ENCODE measurements at regions not wholly inside any gene's neighbourhood (a gene's known extent, or its start where the extent isn't known, plus 50 kb on each side); places are given as distances from the start of the nearest gene placed in this dataset.

DNA sequence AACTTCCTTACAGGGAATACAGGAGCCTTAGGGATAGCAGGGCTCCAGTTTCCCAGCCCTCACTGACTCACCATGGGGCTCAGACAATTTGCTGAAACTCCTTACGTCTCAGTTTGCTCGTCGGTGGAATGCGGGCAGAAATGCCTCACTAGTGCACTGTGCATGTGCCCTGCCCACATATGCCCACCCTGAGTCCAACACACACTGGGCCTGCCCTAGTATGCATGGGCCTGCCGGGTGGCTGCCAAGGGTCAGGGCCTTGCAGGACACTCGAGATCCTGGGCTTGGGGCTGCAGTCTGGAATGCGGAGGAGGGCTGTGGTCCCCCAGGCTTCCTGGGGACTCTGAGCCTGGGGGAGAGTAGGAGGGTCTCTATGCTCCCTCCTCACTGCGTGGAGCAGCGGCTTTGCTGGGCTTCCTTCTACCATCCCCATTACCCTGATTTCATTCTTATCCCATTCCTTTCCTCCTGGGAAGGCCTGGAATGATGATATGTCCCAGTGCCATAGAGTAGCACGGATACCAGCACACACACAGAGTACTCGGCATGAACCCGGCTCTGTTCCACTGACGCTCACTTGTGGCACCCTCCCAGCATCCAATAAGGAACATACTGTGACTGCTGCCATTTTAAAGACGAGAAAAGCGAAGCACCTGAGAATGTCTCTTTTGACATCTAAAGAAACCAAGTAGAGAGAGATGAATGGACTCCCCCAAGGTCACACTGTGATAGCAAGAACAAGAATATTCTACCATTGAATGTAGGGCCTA lies 124.2 kb downstream of the ASB7 start:
- Histone ChIP-seq H3K9me3 (no peaks in the 10 kb centered on the region), H3K27ac (no peak overlapping the region), H3K4me1 (ENCODE audit: control insufficient read depth in 1 of 2, insufficient read depth in 1 of 2, low read depth in 1 of 2, low read length in 1 of 2) (no peaks in the 10 kb centered on the region), H3K27me3 (peaks cover 9% of the 10 kb centered on the region), H3K36me3 (no peaks in the 10 kb centered on the region), H3K4me3 (ENCODE audit: low read depth in 1 of 2, low read length in 1 of 2) (no peak overlapping the region)
- TF ChIP-seq, protein P1, sequence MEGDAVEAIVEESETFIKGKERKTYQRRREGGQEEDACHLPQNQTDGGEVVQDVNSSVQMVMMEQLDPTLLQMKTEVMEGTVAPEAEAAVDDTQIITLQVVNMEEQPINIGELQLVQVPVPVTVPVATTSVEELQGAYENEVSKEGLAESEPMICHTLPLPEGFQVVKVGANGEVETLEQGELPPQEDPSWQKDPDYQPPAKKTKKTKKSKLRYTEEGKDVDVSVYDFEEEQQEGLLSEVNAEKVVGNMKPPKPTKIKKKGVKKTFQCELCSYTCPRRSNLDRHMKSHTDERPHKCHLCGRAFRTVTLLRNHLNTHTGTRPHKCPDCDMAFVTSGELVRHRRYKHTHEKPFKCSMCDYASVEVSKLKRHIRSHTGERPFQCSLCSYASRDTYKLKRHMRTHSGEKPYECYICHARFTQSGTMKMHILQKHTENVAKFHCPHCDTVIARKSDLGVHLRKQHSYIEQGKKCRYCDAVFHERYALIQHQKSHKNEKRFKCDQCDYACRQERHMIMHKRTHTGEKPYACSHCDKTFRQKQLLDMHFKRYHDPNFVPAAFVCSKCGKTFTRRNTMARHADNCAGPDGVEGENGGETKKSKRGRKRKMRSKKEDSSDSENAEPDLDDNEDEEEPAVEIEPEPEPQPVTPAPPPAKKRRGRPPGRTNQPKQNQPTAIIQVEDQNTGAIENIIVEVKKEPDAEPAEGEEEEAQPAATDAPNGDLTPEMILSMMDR (IDR thresholded peaks at IDR 0.05) = no peak

DNA sequence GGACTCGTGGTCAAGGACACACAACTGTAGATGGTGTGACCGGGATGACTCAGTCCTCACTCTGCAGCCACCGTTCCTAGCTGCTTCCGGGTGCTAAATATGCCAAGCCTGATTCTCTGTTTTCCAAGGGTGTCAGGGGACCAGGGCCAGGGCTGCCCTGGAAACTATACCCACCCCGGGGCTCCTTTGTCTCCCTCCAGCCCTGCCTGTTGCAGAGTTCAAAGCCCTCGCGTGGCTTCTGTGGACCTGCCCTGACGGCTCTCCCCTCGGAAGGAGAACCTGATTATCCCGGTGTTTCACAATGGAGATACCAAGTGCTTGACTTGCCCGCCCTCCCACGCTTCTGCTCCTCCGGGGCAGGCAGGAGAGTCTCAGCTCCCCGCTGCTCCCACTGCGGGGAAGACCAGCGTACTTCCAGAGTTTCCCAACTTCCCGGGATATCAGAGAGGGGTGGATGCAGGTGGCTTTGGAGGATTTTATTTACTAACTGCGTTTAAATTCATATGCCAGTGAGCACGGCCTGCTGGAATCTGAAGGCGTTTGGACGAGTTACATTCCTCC lies 125.0 kb downstream of the ASB7 start:
- H3K27me3 ChIP-seq = peaks cover 4% of the 10 kb centered on the region
- no peak overlapping the region for H3K27ac ChIP-seq
- H3K36me3 ChIP-seq = no peaks in the 10 kb centered on the region
- H3K9me3 ChIP-seq = no peaks in the 10 kb centered on the region
- TF ChIP-seq, protein P1 (IDR thresholded peaks at IDR 0.05) = no peak
- no peak overlapping the region for H3K4me3 ChIP-seq (ENCODE audit: low read depth in 1 of 2, low read length in 1 of 2)
- H3K4me1 ChIP-seq (ENCODE audit: control insufficient read depth in 1 of 2, insufficient read depth in 1 of 2, low read depth in 1 of 2, low read length in 1 of 2) = no peaks in the 10 kb centered on the region

DNA sequence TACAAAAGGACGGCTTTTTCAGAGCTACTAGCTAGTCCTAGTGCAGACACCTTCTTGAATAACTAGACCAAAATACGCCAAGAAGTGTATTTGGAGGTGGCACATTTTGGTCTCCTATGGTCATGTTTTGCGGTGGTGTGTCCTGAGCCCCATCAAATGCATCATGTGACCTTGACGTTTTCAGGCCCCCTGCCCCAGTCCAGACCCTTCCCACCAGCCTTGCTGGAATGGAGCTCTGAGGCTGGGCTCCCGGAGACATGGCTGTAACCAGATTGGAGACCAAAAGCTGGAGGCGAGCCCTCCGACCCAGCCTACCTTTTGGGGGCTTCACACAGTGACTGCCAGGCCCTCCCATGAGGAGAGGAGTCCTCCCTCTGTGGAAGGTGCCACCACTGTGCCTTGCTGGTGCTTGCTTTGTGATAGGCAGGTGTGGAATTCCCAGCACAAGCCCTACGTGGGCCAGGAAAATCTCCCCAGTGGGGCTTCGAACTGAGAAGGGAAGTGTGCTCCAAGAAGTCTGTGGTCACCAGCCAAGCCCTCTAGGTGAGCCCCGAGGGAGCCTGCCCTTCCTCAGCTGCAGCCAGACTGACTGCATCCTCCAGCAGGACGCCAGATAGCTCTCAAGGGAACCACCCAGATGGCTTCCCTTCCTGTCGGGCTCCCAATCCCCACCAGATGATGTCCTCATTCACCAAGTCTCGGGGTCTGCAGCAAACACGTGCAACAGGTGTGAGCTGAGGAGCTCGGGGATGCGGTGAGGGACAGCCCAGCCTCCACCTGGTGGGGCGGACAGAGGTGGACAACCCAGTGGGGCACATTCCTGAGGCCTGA lies 126.2 kb downstream of the ASB7 start:
- Histone ChIP-seq H3K9me3 (no peaks in the 10 kb centered on the region), H3K27ac (no peak overlapping the region), H3K27me3 (peaks cover 8% of the 10 kb centered on the region), H3K36me3 (no peaks in the 10 kb centered on the region), H3K4me1 (ENCODE audit: control insufficient read depth in 1 of 2, insufficient read depth in 1 of 2, low read depth in 1 of 2, low read length in 1 of 2) (no peaks in the 10 kb centered on the region), H3K4me3 (ENCODE audit: low read depth in 1 of 2, low read length in 1 of 2) (no peak overlapping the region)
- TF ChIP-seq, protein P1 (IDR thresholded peaks at IDR 0.05) = no peak

- Histone ChIP-seq H3K4me1 (ENCODE audit: control insufficient read depth in 1 of 2, insufficient read depth in 1 of 2, low read depth in 1 of 2, low read length in 1 of 2) (no peaks in the 10 kb centered on the region), H3K27ac (no peak overlapping the region), H3K9me3 (no peaks in the 10 kb centered on the region), H3K4me3 (ENCODE audit: low read depth in 1 of 2, low read length in 1 of 2) (no peak overlapping the region), H3K36me3 (no peaks in the 10 kb centered on the region), H3K27me3 (peaks cover 5% of the 10 kb centered on the region)
- TF ChIP-seq, protein P1 (IDR thresholded peaks at IDR 0.05) = no peak
These were observed 127.1 kb downstream of the ASB7 start for GRCh38 chr15:100729461-100729860.

- Histone ChIP-seq H3K27me3 (peaks cover 5% of the 10 kb centered on the region), H3K27ac (no peak overlapping the region), H3K4me3 (ENCODE audit: low read depth in 1 of 2, low read length in 1 of 2) (no peak overlapping the region), H3K9me3 (no peaks in the 10 kb centered on the region), H3K4me1 (ENCODE audit: control insufficient read depth in 1 of 2, insufficient read depth in 1 of 2, low read depth in 1 of 2, low read length in 1 of 2) (no peaks in the 10 kb centered on the region), H3K36me3 (no peaks in the 10 kb centered on the region)
- TF ChIP-seq, protein P1 (IDR thresholded peaks at IDR 0.05) = no peak
These were observed 127.7 kb downstream of the ASB7 start for GRCh38 chr15:100730129-100730528.

All from neutrophil (primary cell).